B cell (primary cell): ENCODE measurements at regions not wholly inside any gene's neighbourhood (a gene's known extent, or its start where the extent isn't known, plus 50 kb on each side); places are given as distances from the start of the nearest gene placed in this dataset.

Experiments used
- CTCF ChIP-seq: fragments of 200-600 bp; IDR thresholded peaks from one replicate; pipeline ENCODE4 v1.8.0; 2022; ENCODE audit warnings: antibody characterized with exemption, mild to moderate bottlenecking
- EZH2 ChIP-seq: IDR thresholded peaks from 2 replicates; pipeline ENCODE4 v1.6.1; 2012; ENCODE audit warnings: borderline replicate concordance, low read depth, mild to moderate bottlenecking, moderate library complexity, low read length; ENCODE audit not compliant: insufficient read depth, poor library complexity, severe bottlenecking

GRCh38 chr7:42766782-42767423, 145.0 kb downstream of the C7orf25 start:
- TF ChIP-seq CTCF: no peak
- no peak for TF ChIP-seq EZH2
